Heart left ventricle (tissue), 16 donors: ENCODE measurements at regions not wholly inside any gene's neighbourhood (a gene's known extent, or its start where the extent isn't known, plus 50 kb on each side); places are given as distances from the start of the nearest gene placed in this dataset.

Source experiments
- ATAC-seq, 4 donors: fragments of 200-7000 bp; cut with Tn5 transposase; one replicate each; pipeline ENCODE4 v1.9.1; 2020 to 2022; ENCODE audit warnings: moderate library complexity in 4 of 4, mild to moderate bottlenecking in 3 of 4, moderate number of reproducible peaks in 1 of 4
- DNase-seq, 5 donors: peaks; one replicate each; pipeline ENCODE4 v3.0.0-alpha.2; 2020
- H3K27ac ChIP-seq, 12 donors: fragments of 200-600 bp; sonication (generic) in 4 of 12; one replicate each; pipeline versions ENCODE4 v1.5.0 to v1.8.0; 2016 to 2022; ENCODE audit warnings: mild to moderate bottlenecking in 2 of 12
- H3K27me3 ChIP-seq, 9 donors: fragments of 200-600 bp; sonication (generic) in 2 of 9; one replicate each; pipeline versions ENCODE4 v1.5.1 to v1.8.0; 2016 to 2022; ENCODE audit warnings: mild to moderate bottlenecking in 3 of 9
- H3K36me3 ChIP-seq, 9 donors: fragments of 200-600 bp; sonication (generic) in 2 of 9; one replicate each; pipeline versions ENCODE4 v1.5.0 to v1.8.0; 2018 to 2022; ENCODE audit warnings: mild to moderate bottlenecking in 2 of 9
- H3K4me1 ChIP-seq, 12 donors: fragments of 200-600 bp; sonication (generic) in 4 of 12; one replicate each; pipeline versions ENCODE4 v1.5.0 to v1.8.0; 2016 to 2022; ENCODE audit warnings: mild to moderate bottlenecking in 3 of 12
- H3K4me3 ChIP-seq, 12 donors: fragments of 200-600 bp; sonication (generic) in 4 of 12; one replicate each; pipeline versions ENCODE4 v1.5.0 to v1.8.0; 2017 to 2022; ENCODE audit warnings: mild to moderate bottlenecking in 9 of 12, moderate library complexity in 4 of 12
- H3K9me3 ChIP-seq, 12 donors: fragments of 200-600 bp; sonication (generic) in 4 of 12; one replicate each; pipeline versions ENCODE4 v1.5.0 to v1.8.0; 2016 to 2022; ENCODE audit warnings: mild to moderate bottlenecking in 1 of 12
- CTCF ChIP-seq, 12 donors: fragments of 200-600 bp; sonication (generic) in 4 of 12; IDR thresholded peaks; one replicate each; pipeline versions ENCODE4 v1.5.0 to v1.8.0; 2018 to 2022; ENCODE audit warnings: antibody characterized with exemption in 12 of 12, mild to moderate bottlenecking in 5 of 12
- POLR2A ChIP-seq, 2 donors: fragments of 450-650 bp; IDR thresholded peaks; one replicate each; pipeline ENCODE4 v1.6.1; 2017; ENCODE audit warnings: antibody characterized with exemption in 2 of 2, mild to moderate bottlenecking in 2 of 2, moderate library complexity in 2 of 2
- WGBS, 4 donors: extraction: QIAGEN DNeasy Blood & Tissue Kit in 2 of 4; methylation state at CpG; one replicate each; pipeline versions ENCODE4 v1.1.5 to v1.1.7; 2013 to 2018; 5-methylcytosine and 5-hydroxymethylcytosine counted together
- intact Hi-C, 10 donors: fragments of 100-400 bp; cut with DNase I; formaldehyde crosslinking; loops; one replicate each; pipeline versions ENCODE4 v1.11.1 to v1.14.2; 2022
- donor health status: ischemic (EF 13 %, LVEDD 7.1; RV severe dilation, severe dysfunction).
- donor health status: healthy with polysubstance abuse.
- donor health status: DM: no; HTN: yes; CAD: no.
- donor health status: DM: no; HTN: no; CAD: no.
- donor health status: ischemic (EF 25% LVEDD 6.9; RV normal size, moderate dysfunction).
- donor health status: ischemic (EF 25% LVEDD 5.7; RV mildly dilated, moderate dysfunction).
- donor health status: healthy.
- donor health status: DM: yes; HTN: yes; CAD: no.
- donor health status: ischemic (EF 35%, LVEDD 5.7; RV mildly dilated, moderate dysfunction).
- donor health status: nonischemic (EF 11% LVEDD 7.7; RV severe dilation, severe dysfunction).
- donor health status: DM: yes; HTN: yes; CAD: no.
- donor health status: PGD.
- donor health status: ischemic (EF 29% LVEDD 5.4; RV normal size, mild dysfunction).
- donor health status: nonischemic (EF 23%, LVEDD 6.1; RV moderate dilation, normal function).

- 88 to 91% (median 88%) methylated on average over 4 of the region's 4 CpGs for WGBS, 4 donors
- H3K36me3 ChIP-seq: no peaks in the 10 kb centered on the region
- DNase-seq (no peak), ATAC-seq (no peak)
- H3K4me3 ChIP-seq: no peak overlapping the region
- H3K4me1 ChIP-seq: no peaks in the 10 kb centered on the region
- TF ChIP-seq POLR2A (IDR thresholded peaks at IDR 0.05): no peak
- no peak for TF ChIP-seq CTCF (IDR thresholded peaks at IDR 0.05)
- no peak overlapping the region for H3K27ac ChIP-seq
- H3K27me3 ChIP-seq: no peaks in the 10 kb centered on the region
- H3K9me3 ChIP-seq: peaks cover 0 to 2% (median 0%) of the 10 kb centered on the region in 12 donors
- intact Hi-C loops: no loop called here
Observed at GRCh38 chr3:110865934-110866333, 205.7 kb upstream of the NECTIN3 start.

GRCh38 chr3:110868106-110868505 lies 203.5 kb upstream of the NECTIN3 start:
- peaks cover 0 to 2% (median 0%) of the 10 kb centered on the region in 12 donors for H3K9me3 ChIP-seq
- intact Hi-C loops: no loop called here
- DNase-seq: no peak
- H3K4me1 ChIP-seq: no peaks in the 10 kb centered on the region
- no peaks in the 10 kb centered on the region for H3K36me3 ChIP-seq
- no peak for ATAC-seq
- no peaks in the 10 kb centered on the region for H3K27me3 ChIP-seq
- 65 to 75% (median 71%) methylated on average over 1 of the region's 1 CpG for WGBS, 4 donors
- TF ChIP-seq CTCF (IDR thresholded peaks at IDR 0.05) (no peak), POLR2A (IDR thresholded peaks at IDR 0.05) (no peak)
- H3K4me3 ChIP-seq: no peak overlapping the region
- H3K27ac ChIP-seq: no peak overlapping the region

- 74 to 93% (median 86%) methylated on average over 3 of the region's 3 CpGs for WGBS, 4 donors
- Histone ChIP-seq H3K4me1 (no peaks in the 10 kb centered on the region), H3K4me3 (no peak overlapping the region), H3K9me3 (peaks cover 0 to 13% (median 0%) of the 10 kb centered on the region in 12 donors), H3K27me3 (no peaks in the 10 kb centered on the region), H3K36me3 (no peaks in the 10 kb centered on the region), H3K27ac (no peak overlapping the region)
- DNase-seq (no peak), ATAC-seq (no peak)
- TF ChIP-seq CTCF (IDR thresholded peaks at IDR 0.05) (no peak), POLR2A (IDR thresholded peaks at IDR 0.05) (no peak)
- intact Hi-C loops: no loop called here
Observed at GRCh38 chr3:110869736-110870135, 201.9 kb upstream of the NECTIN3 start.

GRCh38 chr3:110871869-110872268 lies 199.7 kb upstream of the NECTIN3 start:
- H3K36me3 ChIP-seq: no peaks in the 10 kb centered on the region
- intact Hi-C loops: no loop called here
- H3K27me3 ChIP-seq: no peaks in the 10 kb centered on the region
- no peak for DNase-seq
- peaks cover 0 to 16% (median 0%) of the 10 kb centered on the region in 12 donors for H3K9me3 ChIP-seq
- ATAC-seq: no peak
- TF ChIP-seq CTCF (IDR thresholded peaks at IDR 0.05) (no peak), POLR2A (IDR thresholded peaks at IDR 0.05) (no peak)
- H3K4me1 ChIP-seq: no peaks in the 10 kb centered on the region
- no peak overlapping the region for H3K4me3 ChIP-seq
- no peak overlapping the region for H3K27ac ChIP-seq
